ENCODE measurements at regions not wholly inside any gene's neighbourhood (a gene's known extent, or its start where the extent isn't known, plus 50 kb on each side); places are given as distances from the start of the nearest gene placed in this dataset.
"Not testable (repeated sequence)": the region's sequence is repeated elsewhere in the genome, so short reads cannot be mapped to it uniquely, and the experiment has no call there.

GRCh38 chr17:21564262-21564661 lies 128.1 kb upstream of the KCNJ18 start:
- DNase-seq: no peak
- TF ChIP-seq POLR2AphosphoS5 (IDR thresholded peaks at IDR 0.05): no peak
- TF ChIP-seq CTCF (IDR thresholded peaks at IDR 0.05): no peak
- TF ChIP-seq POLR2A (IDR thresholded peaks at IDR 0.05): no peak
- TF ChIP-seq EP300 (IDR thresholded peaks at IDR 0.05): no peak
- intact Hi-C loops (cut with DNase I; ENCODE audit: low total_unique reads): no loop called here
- Histone ChIP-seq H3K4me3 (no peak overlapping the region), H3K27me3 (no peaks in the 10 kb centered on the region), H3K36me3 (no peaks in the 10 kb centered on the region), H3K4me1 (no peaks in the 10 kb centered on the region), H3K9me3 (peaks cover 0 to 1% (median under 1%) of the 10 kb centered on the region in 4 donors), H3K27ac (no peak overlapping the region)
- 67 to 75% (median 71%) methylated on average over 3 of the region's 3 CpGs for WGBS, 5 donors

GRCh38 chr17:21564757-21565156 lies 127.6 kb upstream of the KCNJ18 start:
- intact Hi-C loops (cut with DNase I; ENCODE audit: low total_unique reads): not testable (repeated sequence)

GRCh38 chr17:21570427-21570826 lies 121.9 kb upstream of the KCNJ18 start:
- H3K27me3 ChIP-seq; H3K4me3 ChIP-seq; H3K9me3 ChIP-seq; H3K4me1 ChIP-seq; H3K27ac ChIP-seq; intact Hi-C loops (cut with DNase I; ENCODE audit: low total_unique reads); DNase-seq; H3K36me3 ChIP-seq: not testable (repeated sequence)
- 59 to 71% (median 63%) methylated on average over 2 of the region's 2 CpGs for WGBS, 5 donors

More at GRCh38 chr17:21564757-21565156, 127.6 kb upstream of the KCNJ18 start:
- H3K9me3 ChIP-seq, H3K27ac ChIP-seq, H3K4me1 ChIP-seq, H3K4me3 ChIP-seq, H3K27me3 ChIP-seq, H3K36me3 ChIP-seq, DNase-seq: not testable (repeated sequence)
- WGBS, 5 donors: 75 to 92% (median 85%) methylated on average over 6 of the region's 6 CpGs

- not testable (repeated sequence) for H3K9me3 ChIP-seq
Measured at GRCh38 chr17:21572148-21572547, 120.2 kb upstream of the KCNJ18 start.

GRCh38 chr17:21573271-21573960 lies 118.9 kb upstream of the KCNJ18 start:
- H3K36me3 ChIP-seq; DNase-seq; H3K9me3 ChIP-seq; intact Hi-C loops (cut with DNase I; ENCODE audit: low total_unique reads); H3K27me3 ChIP-seq; H3K4me1 ChIP-seq: not testable (repeated sequence)
- 77 to 84% (median 80%) methylated on average over 34 to 36 of the region's 36 CpGs for WGBS, 5 donors
- peak overlapping the region; percentile 38 to 48 (median 40) for H3K4me3 ChIP-seq
- H3K27ac ChIP-seq: peak overlapping the region in 1 of 5 donors; percentile 11

More at GRCh38 chr17:21572148-21572547, 120.2 kb upstream of the KCNJ18 start:
- DNase-seq; H3K4me1 ChIP-seq; H3K27ac ChIP-seq; intact Hi-C loops (cut with DNase I; ENCODE audit: low total_unique reads); H3K36me3 ChIP-seq; H3K27me3 ChIP-seq; H3K4me3 ChIP-seq: not testable (repeated sequence)
- 25 to 41% (median 33%) methylated on average over 1 of the region's 1 CpG for WGBS, 5 donors

- intact Hi-C loops (cut with DNase I; ENCODE audit: low total_unique reads): no loop called here
- H3K27me3 ChIP-seq: peaks cover 0 to 5% (median 0%) of the 10 kb centered on the region in 3 donors
- H3K9me3 ChIP-seq: no peaks in the 10 kb centered on the region
- H3K4me3 ChIP-seq: peak overlapping the region; percentile 38 to 48 (median 40)
- no peaks in the 10 kb centered on the region for H3K36me3 ChIP-seq
- DNase-seq: peak; percentile 54 to 72
- H3K4me1 ChIP-seq: peaks cover 0 to 8% (median 3%) of the 10 kb centered on the region in 4 donors
- WGBS, 5 donors: 30 to 67% (median 40%) methylated on average over 16 to 38 of the region's 39 CpGs
- TF ChIP-seq POLR2A (IDR thresholded peaks at IDR 0.05) (no peak), EP300 (IDR thresholded peaks at IDR 0.05) (no peak), POLR2AphosphoS5 (IDR thresholded peaks at IDR 0.05) (no peak), CTCF (IDR thresholded peaks at IDR 0.05) (no peak)
- H3K27ac ChIP-seq: peak overlapping the region in 2 of 5 donors; percentile 11 to 42
Measured at GRCh38 chr17:21573961-21574610, 118.2 kb upstream of the KCNJ18 start.

- peak overlapping the region in 3 of 4 donors; percentile 39 to 48 (median 42) for H3K4me3 ChIP-seq
- H3K36me3 ChIP-seq; intact Hi-C loops (cut with DNase I; ENCODE audit: low total_unique reads); H3K27me3 ChIP-seq; DNase-seq; H3K9me3 ChIP-seq; H3K27ac ChIP-seq; H3K4me1 ChIP-seq: not testable (repeated sequence)
- WGBS, 5 donors: 54 to 71% (median 66%) methylated on average over 3 to 8 of the region's 16 CpGs
Measured at GRCh38 chr17:21574611-21575255, 117.6 kb upstream of the KCNJ18 start.

GRCh38 chr17:21578783-21579182 lies 113.5 kb upstream of the KCNJ18 start:
- intact Hi-C loops (cut with DNase I; ENCODE audit: low total_unique reads); H3K4me3 ChIP-seq; H3K4me1 ChIP-seq; DNase-seq; H3K36me3 ChIP-seq; H3K27me3 ChIP-seq; H3K27ac ChIP-seq; H3K9me3 ChIP-seq: not testable (repeated sequence)

Measured in stomach (tissue), 8 donors.